HEK293 (cell line): ENCODE measurements at regions not wholly inside any gene's neighbourhood (a gene's known extent, or its start where the extent isn't known, plus 50 kb on each side); places are given as distances from the start of the nearest gene placed in this dataset.

Source experiments
- CTCF ChIA-PET: fragments of 350-600 bp; formaldehyde crosslinking; extraction: SDS; loops from one replicate; lab custom pipeline; 2021; ENCODE audit warnings: antibody characterized with exemption; lab: Yijun Ruan, JAX
- POLR2A ChIA-PET: fragments of 300-600 bp; formaldehyde crosslinking; extraction: SDS; loops from one replicate; lab custom pipeline; 2020; ENCODE audit warnings: antibody characterized with exemption, inconsistent platforms; lab: Yijun Ruan, JAX
- H3K27ac ChIP-seq: fragments of 200-500 bp; sonication (Bioruptor generic); 2 replicates; pipeline ENCODE4 v1.5.1; 2014; ENCODE audit warnings: low read depth, low read length, control low read depth, inconsistent platforms; ENCODE audit errors: extremely low read depth
- H3K36me3 ChIP-seq, 2 experiments: fragments of 200-500 bp in 1 of 2; sonication (Bioruptor generic) in 1 of 2; 1 replicate in 1 of 2; 2 replicates in 1 of 2; pipeline ENCODE4 v1.5.1; 2014 to 2017; ENCODE audit warnings: inconsistent platforms in 2 of 2, low read length in 2 of 2; ENCODE audit not compliant: control insufficient read depth in 2 of 2, insufficient read depth in 1 of 2
- H3K4me1 ChIP-seq: fragments of 200-500 bp; sonication (Bioruptor generic); 2 replicates; pipeline ENCODE4 v1.5.1; 2014; ENCODE audit warnings: mild to moderate bottlenecking, low read length, inconsistent platforms; ENCODE audit not compliant: control insufficient read depth, insufficient read depth
- H3K4me3 ChIP-seq: 2 replicates; pipeline ENCODE4 v1.5.1; 2011; ENCODE audit warnings: low read depth, mild to moderate bottlenecking, control low read depth, low read length, moderate library complexity
- H3K9me3 ChIP-seq: fragments of 200-500 bp; sonication (Bioruptor generic); 2 replicates; pipeline ENCODE4 v1.5.1; 2014; ENCODE audit warnings: low read depth, low read length, inconsistent platforms; ENCODE audit not compliant: control insufficient read depth, insufficient read depth
- KLF1 ChIP-seq: fragments of 450-650 bp; formaldehyde crosslinking; IDR thresholded peaks from 2 replicates; pipeline ENCODE4 v1.5.1; 2016; ENCODE audit warnings: missing biosample characterization, missing genetic modification characterization
- KLF8 ChIP-seq: fragments of 450-650 bp; formaldehyde crosslinking; IDR thresholded peaks from 2 replicates; pipeline ENCODE4 v1.5.1; 2016; ENCODE audit warnings: missing biosample characterization, missing genetic modification characterization
- SP2 ChIP-seq: fragments of 450-650 bp; formaldehyde crosslinking; IDR thresholded peaks from 2 replicates; pipeline ENCODE4 v1.5.1; 2016; ENCODE audit warnings: missing biosample characterization, missing genetic modification characterization
- YY1 ChIP-seq: fragments of 450-650 bp; formaldehyde crosslinking; IDR thresholded peaks from 2 replicates; pipeline ENCODE4 v1.5.1; 2018; ENCODE audit warnings: missing biosample characterization, missing genetic modification characterization
- ZNF112 ChIP-seq: fragments of 450-650 bp; formaldehyde crosslinking; IDR thresholded peaks from 2 replicates; pipeline ENCODE4 v1.5.0; 2017; ENCODE audit warnings: missing biosample characterization, missing genetic modification characterization
- ZNF239 ChIP-seq: fragments of 450-650 bp; formaldehyde crosslinking; IDR thresholded peaks from 2 replicates; pipeline ENCODE4 v1.5.1; 2016; ENCODE audit warnings: missing biosample characterization, missing genetic modification characterization
- ZNF24 ChIP-seq: fragments of 450-650 bp; formaldehyde crosslinking; IDR thresholded peaks from 2 replicates; pipeline ENCODE4 v1.5.1; 2016; ENCODE audit warnings: missing biosample characterization, missing genetic modification characterization
- ZNF302 ChIP-seq: fragments of 450-650 bp; formaldehyde crosslinking; IDR thresholded peaks from 2 replicates; pipeline ENCODE4 v1.5.1; 2016; ENCODE audit warnings: missing biosample characterization, missing genetic modification characterization, low read depth
- ZNF530 ChIP-seq: fragments of 450-650 bp; formaldehyde crosslinking; IDR thresholded peaks from 2 replicates; pipeline ENCODE4 v1.5.1; 2016; ENCODE audit warnings: low read depth, missing biosample characterization, missing genetic modification characterization
- ZNF600 ChIP-seq: fragments of 450-650 bp; formaldehyde crosslinking; IDR thresholded peaks from 2 replicates; pipeline ENCODE4 v1.5.1; 2016; ENCODE audit warnings: missing biosample characterization, missing genetic modification characterization
- ZNF701 ChIP-seq: fragments of 450-650 bp; formaldehyde crosslinking; IDR thresholded peaks from 2 replicates; pipeline ENCODE4 v1.5.1; 2016; ENCODE audit warnings: missing biosample characterization, missing genetic modification characterization
- ZNF776 ChIP-seq: fragments of 450-650 bp; formaldehyde crosslinking; IDR thresholded peaks from 2 replicates; pipeline ENCODE4 v1.5.0; 2017; ENCODE audit warnings: missing biosample characterization, missing genetic modification characterization, borderline replicate concordance
- ZNF791 ChIP-seq: fragments of 450-650 bp; formaldehyde crosslinking; IDR thresholded peaks from 2 replicates; pipeline ENCODE4 v1.5.1; 2016; ENCODE audit warnings: missing biosample characterization, missing genetic modification characterization
- ZSCAN18 ChIP-seq: fragments of 450-650 bp; formaldehyde crosslinking; IDR thresholded peaks from 2 replicates; pipeline ENCODE4 v1.5.1; 2016; ENCODE audit warnings: missing biosample characterization, missing genetic modification characterization
- TF ChIP-seq, protein P1 (sequence below): fragments of 450-650 bp; formaldehyde crosslinking; IDR thresholded peaks from 2 replicates; pipeline ENCODE4 v1.5.1; 2016; ENCODE audit warnings: missing biosample characterization, missing genetic modification characterization
- TF ChIP-seq, protein P2 (sequence below): fragments of 450-650 bp; formaldehyde crosslinking; IDR thresholded peaks from 2 replicates; pipeline ENCODE4 v1.5.1; 2016; ENCODE audit warnings: missing biosample characterization, missing genetic modification characterization, borderline replicate concordance
- TF ChIP-seq, protein P3 (sequence below): fragments of 450-650 bp; formaldehyde crosslinking; IDR thresholded peaks from 2 replicates; pipeline ENCODE4 v1.5.1; 2017; ENCODE audit warnings: missing biosample characterization, missing genetic modification characterization

- no peak overlapping the region for H3K27ac ChIP-seq
- H3K36me3 ChIP-seq: no peaks in the 10 kb centered on the region
- ChIA-PET POLR2A (no interaction called here), CTCF (interaction anchor here (0.6 kb wide), 1 partner anchor 962 kb away, joined by 5 read pairs; no protein-coding TSS in a partner anchor)
- H3K9me3 ChIP-seq: no peaks in the 10 kb centered on the region
- H3K4me3 ChIP-seq: no peak overlapping the region
- H3K4me1 ChIP-seq: no peaks in the 10 kb centered on the region
- TF ChIP-seq YY1: no peak
- no peak for TF ChIP-seq ZNF701 (tag by site-specific recombination)
- TF ChIP-seq ZNF239 (tag by site-specific recombination): no peak
- TF ChIP-seq KLF8 (tag by site-specific recombination): no peak
- TF ChIP-seq ZNF24: no peak
- no peak for TF ChIP-seq ZSCAN18 (tag by site-specific recombination)
- TF ChIP-seq, protein P1, sequence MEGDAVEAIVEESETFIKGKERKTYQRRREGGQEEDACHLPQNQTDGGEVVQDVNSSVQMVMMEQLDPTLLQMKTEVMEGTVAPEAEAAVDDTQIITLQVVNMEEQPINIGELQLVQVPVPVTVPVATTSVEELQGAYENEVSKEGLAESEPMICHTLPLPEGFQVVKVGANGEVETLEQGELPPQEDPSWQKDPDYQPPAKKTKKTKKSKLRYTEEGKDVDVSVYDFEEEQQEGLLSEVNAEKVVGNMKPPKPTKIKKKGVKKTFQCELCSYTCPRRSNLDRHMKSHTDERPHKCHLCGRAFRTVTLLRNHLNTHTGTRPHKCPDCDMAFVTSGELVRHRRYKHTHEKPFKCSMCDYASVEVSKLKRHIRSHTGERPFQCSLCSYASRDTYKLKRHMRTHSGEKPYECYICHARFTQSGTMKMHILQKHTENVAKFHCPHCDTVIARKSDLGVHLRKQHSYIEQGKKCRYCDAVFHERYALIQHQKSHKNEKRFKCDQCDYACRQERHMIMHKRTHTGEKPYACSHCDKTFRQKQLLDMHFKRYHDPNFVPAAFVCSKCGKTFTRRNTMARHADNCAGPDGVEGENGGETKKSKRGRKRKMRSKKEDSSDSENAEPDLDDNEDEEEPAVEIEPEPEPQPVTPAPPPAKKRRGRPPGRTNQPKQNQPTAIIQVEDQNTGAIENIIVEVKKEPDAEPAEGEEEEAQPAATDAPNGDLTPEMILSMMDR (tag by site-specific recombination): no peak
- TF ChIP-seq, protein P2, sequence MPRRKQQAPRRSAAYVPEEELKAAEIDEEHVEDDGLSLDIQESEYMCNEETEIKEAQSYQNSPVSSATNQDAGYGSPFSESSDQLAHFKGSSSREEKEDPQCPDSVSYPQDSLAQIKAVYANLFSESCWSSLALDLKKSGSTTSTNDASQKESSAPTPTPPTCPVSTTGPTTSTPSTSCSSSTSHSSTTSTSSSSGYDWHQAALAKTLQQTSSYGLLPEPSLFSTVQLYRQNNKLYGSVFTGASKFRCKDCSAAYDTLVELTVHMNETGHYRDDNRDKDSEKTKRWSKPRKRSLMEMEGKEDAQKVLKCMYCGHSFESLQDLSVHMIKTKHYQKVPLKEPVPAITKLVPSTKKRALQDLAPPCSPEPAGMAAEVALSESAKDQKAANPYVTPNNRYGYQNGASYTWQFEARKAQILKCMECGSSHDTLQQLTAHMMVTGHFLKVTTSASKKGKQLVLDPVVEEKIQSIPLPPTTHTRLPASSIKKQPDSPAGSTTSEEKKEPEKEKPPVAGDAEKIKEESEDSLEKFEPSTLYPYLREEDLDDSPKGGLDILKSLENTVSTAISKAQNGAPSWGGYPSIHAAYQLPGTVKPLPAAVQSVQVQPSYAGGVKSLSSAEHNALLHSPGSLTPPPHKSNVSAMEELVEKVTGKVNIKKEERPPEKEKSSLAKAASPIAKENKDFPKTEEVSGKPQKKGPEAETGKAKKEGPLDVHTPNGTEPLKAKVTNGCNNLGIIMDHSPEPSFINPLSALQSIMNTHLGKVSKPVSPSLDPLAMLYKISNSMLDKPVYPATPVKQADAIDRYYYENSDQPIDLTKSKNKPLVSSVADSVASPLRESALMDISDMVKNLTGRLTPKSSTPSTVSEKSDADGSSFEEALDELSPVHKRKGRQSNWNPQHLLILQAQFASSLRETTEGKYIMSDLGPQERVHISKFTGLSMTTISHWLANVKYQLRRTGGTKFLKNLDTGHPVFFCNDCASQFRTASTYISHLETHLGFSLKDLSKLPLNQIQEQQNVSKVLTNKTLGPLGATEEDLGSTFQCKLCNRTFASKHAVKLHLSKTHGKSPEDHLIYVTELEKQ (tag by site-specific recombination): no peak
- TF ChIP-seq ZNF776 (tag by site-specific recombination): no peak
- TF ChIP-seq ZNF791 (tag by site-specific recombination): no peak
- TF ChIP-seq, all 188 proteins: peak for 0
Measured at GRCh38 chr2:217638031-217638430, 364.8 kb downstream of the TNS1 start.

DNA sequence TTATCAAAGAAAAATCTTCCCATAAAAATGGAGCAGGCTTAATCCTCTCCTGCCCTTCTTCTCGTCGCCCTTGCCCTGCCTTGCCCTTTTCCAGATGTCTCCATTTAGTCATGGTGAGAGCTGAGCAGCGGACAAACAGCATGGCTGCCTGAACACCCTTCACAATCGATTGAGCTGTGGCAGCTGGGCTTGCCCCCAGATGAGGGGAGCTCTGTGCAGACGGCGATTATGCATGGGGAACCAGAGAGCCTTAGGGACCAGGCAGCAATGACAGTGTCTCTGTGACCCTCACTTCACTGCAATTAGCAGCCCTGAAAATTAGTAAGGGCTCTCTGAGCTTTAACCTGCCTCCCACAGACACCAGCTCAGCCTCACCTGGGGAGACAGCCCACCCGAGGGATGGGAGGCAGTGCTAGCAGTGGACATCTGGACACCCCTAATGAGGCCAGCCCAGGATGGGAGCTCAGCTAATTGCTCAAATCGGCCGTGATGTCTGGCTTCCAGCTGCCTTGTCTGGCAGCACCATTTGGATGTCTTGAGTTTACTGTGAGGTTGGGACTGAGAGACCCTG is 365.7 kb downstream of the TNS1 start:
- CTCF ChIA-PET: no interaction called here
- H3K4me1 ChIP-seq: no peaks in the 10 kb centered on the region
- no peaks in the 10 kb centered on the region for H3K9me3 ChIP-seq
- no peak overlapping the region for H3K27ac ChIP-seq
- TF ChIP-seq ZNF530 (tag by site-specific recombination): no peak
- TF ChIP-seq ZNF112 (tag by site-specific recombination): no peak
- TF ChIP-seq ZNF302: no peak
- no peak for TF ChIP-seq ZNF600
- H3K4me3 ChIP-seq: no peak overlapping the region
- POLR2A ChIA-PET: no interaction called here
- no peaks in the 10 kb centered on the region for H3K36me3 ChIP-seq

- H3K4me3 ChIP-seq: no peak overlapping the region
- H3K4me1 ChIP-seq: no peaks in the 10 kb centered on the region
- ChIA-PET POLR2A (no interaction called here), CTCF (no interaction called here)
- no peaks in the 10 kb centered on the region for H3K9me3 ChIP-seq
- H3K27ac ChIP-seq: no peak overlapping the region
- TF ChIP-seq SP2 (tag by site-specific recombination): no peak
- TF ChIP-seq KLF1: no peak
- TF ChIP-seq, protein P3, sequence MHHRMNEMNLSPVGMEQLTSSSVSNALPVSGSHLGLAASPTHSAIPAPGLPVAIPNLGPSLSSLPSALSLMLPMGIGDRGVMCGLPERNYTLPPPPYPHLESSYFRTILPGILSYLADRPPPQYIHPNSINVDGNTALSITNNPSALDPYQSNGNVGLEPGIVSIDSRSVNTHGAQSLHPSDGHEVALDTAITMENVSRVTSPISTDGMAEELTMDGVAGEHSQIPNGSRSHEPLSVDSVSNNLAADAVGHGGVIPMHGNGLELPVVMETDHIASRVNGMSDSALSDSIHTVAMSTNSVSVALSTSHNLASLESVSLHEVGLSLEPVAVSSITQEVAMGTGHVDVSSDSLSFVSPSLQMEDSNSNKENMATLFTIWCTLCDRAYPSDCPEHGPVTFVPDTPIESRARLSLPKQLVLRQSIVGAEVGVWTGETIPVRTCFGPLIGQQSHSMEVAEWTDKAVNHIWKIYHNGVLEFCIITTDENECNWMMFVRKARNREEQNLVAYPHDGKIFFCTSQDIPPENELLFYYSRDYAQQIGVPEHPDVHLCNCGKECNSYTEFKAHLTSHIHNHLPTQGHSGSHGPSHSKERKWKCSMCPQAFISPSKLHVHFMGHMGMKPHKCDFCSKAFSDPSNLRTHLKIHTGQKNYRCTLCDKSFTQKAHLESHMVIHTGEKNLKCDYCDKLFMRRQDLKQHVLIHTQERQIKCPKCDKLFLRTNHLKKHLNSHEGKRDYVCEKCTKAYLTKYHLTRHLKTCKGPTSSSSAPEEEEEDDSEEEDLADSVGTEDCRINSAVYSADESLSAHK (tag by site-specific recombination): no peak
- no peaks in the 10 kb centered on the region for H3K36me3 ChIP-seq
Measured at GRCh38 chr2:217636578-217636977, 366.2 kb downstream of the TNS1 start.
